Activated B cell treated with CpG ODN at 0.5 μM for 24 hours (primary cell): ENCODE measurements at regions not wholly inside any gene's neighbourhood (a gene's known extent, or its start where the extent isn't known, plus 50 kb on each side); places are given as distances from the start of the nearest gene placed in this dataset.

Experiments used
- ATAC-seq: fragments of 200-7000 bp; cut with Tn5 transposase; one replicate; pipeline ENCODE4 v1.10.0; 2021; ENCODE audit warnings: low read depth, mild to moderate bottlenecking, moderate library complexity
- CTCF ChIA-PET: fragments of 350-600 bp; sonication (Branson Sonifier 250); formaldehyde crosslinking; loops from one replicate; lab custom pipeline; 2021; ENCODE audit warnings: antibody characterized with exemption; lab: Charles Lee
- POLR2A ChIA-PET: fragments of 350-600 bp; sonication (Branson Sonifier 250); formaldehyde crosslinking; loops from one replicate; lab custom pipeline; 2021; ENCODE audit warnings: antibody characterized with exemption; lab: Charles Lee
- DNase-seq: peaks from one replicate; pipeline ENCODE4 v3.0.0; 2022
- H3K27ac Mint-ChIP-seq: one replicate; pipeline ENCODE4 v1.8.0; 2020; ENCODE audit warnings: mixed read lengths
- H3K27me3 Mint-ChIP-seq: one replicate; pipeline ENCODE4 v1.8.0; 2021; ENCODE audit warnings: mixed read lengths
- H3K36me3 Mint-ChIP-seq: one replicate; pipeline ENCODE4 v1.8.0; 2021; ENCODE audit warnings: low read depth, mixed read lengths
- H3K4me1 Mint-ChIP-seq: one replicate; pipeline ENCODE4 v1.8.0; 2021; ENCODE audit warnings: mixed read lengths
- H3K4me3 Mint-ChIP-seq: one replicate; pipeline ENCODE4 v1.8.0; 2020; ENCODE audit warnings: mild to moderate bottlenecking, mixed read lengths
- H3K9me3 Mint-ChIP-seq: one replicate; pipeline ENCODE4 v1.8.0; 2020; ENCODE audit warnings: mixed read lengths
- intact Hi-C: fragments of 100-400 bp; cut with micrococcal nuclease; formaldehyde crosslinking; loops from one replicate; pipeline ENCODE4 v1.15.1; 2024
- TF ChIP-seq, protein P1 (sequence below): fragments of 200-600 bp; IDR thresholded peaks from one replicate; pipeline ENCODE4 v1.8.0; 2022; ENCODE audit warnings: antibody characterized with exemption, mild to moderate bottlenecking

DNA sequence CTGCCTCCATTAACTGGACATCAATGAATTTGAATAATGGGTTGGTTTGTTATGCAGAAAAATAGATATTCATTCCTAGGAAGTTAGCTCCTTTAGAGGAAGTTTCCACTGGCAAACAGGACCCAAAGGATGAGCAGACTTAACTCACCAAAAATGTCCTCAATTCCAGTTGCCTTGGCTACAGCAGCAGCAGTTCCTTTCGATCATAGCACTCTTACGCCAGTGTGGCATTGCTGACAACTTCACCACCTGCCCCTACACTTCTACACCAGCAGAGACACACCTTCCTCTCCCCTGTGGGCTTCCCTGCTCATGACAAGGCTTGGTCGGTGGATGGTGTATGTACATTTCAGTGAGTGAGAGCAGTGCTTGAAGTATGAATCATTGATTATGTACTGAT is 532.8 kb downstream of the QKI start:
- DNase-seq (no peak), ATAC-seq (no peak)
- ChIA-PET POLR2A (no interaction called here), CTCF (interaction anchor here (2.8 kb wide), 1 partner anchor 9 kb away, joined by 12 read pairs; no protein-coding TSS in a partner anchor)
- Mint-ChIP-seq H3K4me1 (peaks cover 7% of the 10 kb centered on the region), H3K27ac (no peak overlapping the region), H3K36me3 (no peaks in the 10 kb centered on the region), H3K9me3 (no peaks in the 10 kb centered on the region), H3K4me3 (no peak overlapping the region), H3K27me3 (peaks cover 37% of the 10 kb centered on the region)
- intact Hi-C loops: no loop called here
- TF ChIP-seq, protein P1, sequence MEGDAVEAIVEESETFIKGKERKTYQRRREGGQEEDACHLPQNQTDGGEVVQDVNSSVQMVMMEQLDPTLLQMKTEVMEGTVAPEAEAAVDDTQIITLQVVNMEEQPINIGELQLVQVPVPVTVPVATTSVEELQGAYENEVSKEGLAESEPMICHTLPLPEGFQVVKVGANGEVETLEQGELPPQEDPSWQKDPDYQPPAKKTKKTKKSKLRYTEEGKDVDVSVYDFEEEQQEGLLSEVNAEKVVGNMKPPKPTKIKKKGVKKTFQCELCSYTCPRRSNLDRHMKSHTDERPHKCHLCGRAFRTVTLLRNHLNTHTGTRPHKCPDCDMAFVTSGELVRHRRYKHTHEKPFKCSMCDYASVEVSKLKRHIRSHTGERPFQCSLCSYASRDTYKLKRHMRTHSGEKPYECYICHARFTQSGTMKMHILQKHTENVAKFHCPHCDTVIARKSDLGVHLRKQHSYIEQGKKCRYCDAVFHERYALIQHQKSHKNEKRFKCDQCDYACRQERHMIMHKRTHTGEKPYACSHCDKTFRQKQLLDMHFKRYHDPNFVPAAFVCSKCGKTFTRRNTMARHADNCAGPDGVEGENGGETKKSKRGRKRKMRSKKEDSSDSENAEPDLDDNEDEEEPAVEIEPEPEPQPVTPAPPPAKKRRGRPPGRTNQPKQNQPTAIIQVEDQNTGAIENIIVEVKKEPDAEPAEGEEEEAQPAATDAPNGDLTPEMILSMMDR: no peak

DNA sequence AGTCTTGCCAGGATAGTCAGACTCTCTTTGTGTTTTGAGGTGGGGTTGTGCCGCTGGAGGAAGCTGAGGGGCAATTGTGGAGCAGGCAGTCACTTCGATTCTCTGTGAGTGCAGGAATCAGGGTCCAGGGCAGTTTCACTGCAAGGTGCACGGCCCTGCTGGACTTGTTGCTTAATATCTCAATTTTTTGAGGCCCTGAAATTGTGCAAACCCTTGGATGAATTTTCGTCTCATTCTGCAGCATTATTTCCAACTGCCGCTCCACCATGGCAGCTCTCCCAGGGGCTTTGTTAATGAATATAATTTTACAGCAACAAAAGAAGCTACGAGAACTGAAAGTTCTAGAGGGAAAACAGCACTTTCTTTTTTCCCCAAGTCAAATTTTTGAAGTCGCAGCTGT is 531.9 kb downstream of the QKI start:
- Mint-ChIP-seq H3K9me3 (no peaks in the 10 kb centered on the region), H3K36me3 (no peaks in the 10 kb centered on the region), H3K4me3 (no peak overlapping the region), H3K27me3 (peaks cover 41% of the 10 kb centered on the region), H3K4me1 (peaks cover 7% of the 10 kb centered on the region), H3K27ac (no peak overlapping the region)
- POLR2A ChIA-PET: no interaction called here
- intact Hi-C loops: no loop called here
- CTCF ChIA-PET: interaction anchor here (0.7 to 2.8 kb wide), 2 partner anchors 10 to 476 kb away, joined by 3 to 12 read pairs; no protein-coding TSS in a partner anchor
- ATAC-seq: no peak
- DNase-seq: no peak
- TF ChIP-seq, protein P1: no peak

DNA sequence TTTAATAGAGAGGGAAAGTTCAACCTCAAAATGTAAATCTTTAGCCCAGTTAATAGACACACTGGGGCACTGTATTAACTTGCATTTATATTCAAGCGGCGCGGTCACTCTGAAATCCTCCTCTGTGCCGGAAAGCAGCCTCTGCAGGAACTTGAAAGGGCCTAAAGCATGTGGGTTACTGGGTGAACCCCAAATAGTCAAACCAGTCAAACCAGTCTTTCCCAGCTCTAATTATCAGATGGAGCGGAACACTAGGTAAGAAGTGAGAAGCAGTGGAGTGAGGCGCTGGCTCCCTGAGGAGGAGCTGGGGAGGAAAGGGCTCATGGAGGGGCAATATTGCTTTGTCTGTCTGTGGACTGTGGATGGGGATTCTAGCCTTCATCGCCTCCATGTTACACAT is 531.3 kb downstream of the QKI start:
- Mint-ChIP-seq H3K4me1 (peaks cover 7% of the 10 kb centered on the region), H3K4me3 (no peak overlapping the region), H3K9me3 (no peaks in the 10 kb centered on the region), H3K27me3 (peaks cover 40% of the 10 kb centered on the region), H3K36me3 (no peaks in the 10 kb centered on the region), H3K27ac (no peak overlapping the region)
- POLR2A ChIA-PET: no interaction called here
- CTCF ChIA-PET: interaction anchor here (2.8 kb wide), 1 partner anchor 11 kb away, joined by 12 read pairs; no protein-coding TSS in a partner anchor
- TF ChIP-seq, protein P1: no peak
- DNase-seq: no peak
- intact Hi-C loops: no loop called here
- ATAC-seq: no peak

DNA sequence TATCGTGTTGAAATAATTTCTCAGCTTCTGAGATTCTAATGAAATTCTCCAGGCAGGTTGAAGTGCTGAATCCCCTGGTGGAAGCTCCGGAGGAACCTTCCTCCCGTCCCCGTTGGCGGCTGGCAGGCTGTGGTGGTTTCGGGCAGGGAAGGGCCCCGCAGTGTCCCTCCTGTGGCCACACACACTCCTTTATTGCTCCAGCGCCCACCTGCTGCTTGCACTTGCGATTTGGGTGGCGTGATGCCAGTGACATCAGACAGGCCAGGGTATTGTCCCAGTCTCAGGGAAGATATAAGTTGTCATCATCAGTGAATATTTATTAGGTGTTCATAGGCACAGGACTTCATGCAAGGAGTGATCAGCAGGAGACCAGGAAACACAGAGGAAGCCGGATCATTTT is 530.4 kb downstream of the QKI start:
- Mint-ChIP-seq H3K27me3 (peaks cover 49% of the 10 kb centered on the region), H3K4me3 (no peak overlapping the region), H3K27ac (no peak overlapping the region), H3K36me3 (no peaks in the 10 kb centered on the region), H3K9me3 (no peaks in the 10 kb centered on the region), H3K4me1 (peaks cover 7% of the 10 kb centered on the region)
- ATAC-seq (no peak), DNase-seq (no peak)
- ChIA-PET CTCF (interaction anchor here (2.8 kb wide), 1 partner anchor 12 kb away, joined by 12 read pairs; no protein-coding TSS in a partner anchor), POLR2A (no interaction called here)
- TF ChIP-seq, protein P1: no peak
- intact Hi-C loops: no loop called here

DNA sequence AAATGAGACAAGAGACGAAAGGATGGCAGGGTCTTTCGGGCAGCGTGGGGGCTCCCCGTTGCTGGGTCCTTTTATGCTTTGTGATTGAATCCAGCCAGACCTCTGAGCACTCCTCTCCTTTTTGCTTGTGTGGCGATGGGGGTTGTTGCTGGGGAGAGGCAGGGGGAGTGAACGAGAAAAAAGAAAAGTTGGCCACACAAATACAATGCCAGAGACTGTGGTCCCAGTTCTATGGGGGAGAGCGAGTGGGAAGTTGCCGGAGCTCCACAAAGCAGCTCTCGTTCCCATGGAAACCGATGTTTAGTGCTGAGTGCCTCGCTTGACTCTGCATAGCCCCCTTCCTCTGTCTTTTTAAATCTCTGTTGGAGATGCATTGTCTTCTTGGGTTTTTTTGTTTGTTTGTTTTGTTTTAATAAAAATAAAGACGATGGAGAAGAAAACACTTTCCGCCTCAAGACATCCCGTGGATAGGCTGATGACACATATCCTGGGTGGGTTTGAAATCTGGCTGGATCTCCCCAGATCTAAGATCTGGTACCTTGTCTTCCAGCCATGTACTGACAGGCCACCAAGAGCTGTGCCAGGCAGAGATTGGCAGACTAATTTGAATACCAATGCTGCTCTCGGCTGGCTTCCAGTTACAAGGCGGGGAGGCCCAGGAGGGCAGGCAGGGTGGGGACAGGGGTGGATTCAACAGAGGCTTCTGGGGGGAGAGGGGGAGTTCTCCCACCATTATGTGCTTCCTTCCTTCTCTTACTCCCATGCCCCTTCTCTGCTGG is 529.3 kb downstream of the QKI start:
- Mint-ChIP-seq H3K27ac (no peak overlapping the region), H3K9me3 (no peaks in the 10 kb centered on the region), H3K36me3 (no peaks in the 10 kb centered on the region), H3K4me3 (no peak overlapping the region), H3K4me1 (peaks cover 7% of the 10 kb centered on the region), H3K27me3 (peaks cover 53% of the 10 kb centered on the region)
- POLR2A ChIA-PET: no interaction called here
- TF ChIP-seq, protein P1: no peak
- intact Hi-C loops: no loop called here
- CTCF ChIA-PET: no interaction called here
- ATAC-seq: no peak
- no peak for DNase-seq
